ENCODE measurements at regions not wholly inside any gene's neighbourhood (a gene's known extent, or its start where the extent isn't known, plus 50 kb on each side); places are given as distances from the start of the nearest gene placed in this dataset.

DNA sequence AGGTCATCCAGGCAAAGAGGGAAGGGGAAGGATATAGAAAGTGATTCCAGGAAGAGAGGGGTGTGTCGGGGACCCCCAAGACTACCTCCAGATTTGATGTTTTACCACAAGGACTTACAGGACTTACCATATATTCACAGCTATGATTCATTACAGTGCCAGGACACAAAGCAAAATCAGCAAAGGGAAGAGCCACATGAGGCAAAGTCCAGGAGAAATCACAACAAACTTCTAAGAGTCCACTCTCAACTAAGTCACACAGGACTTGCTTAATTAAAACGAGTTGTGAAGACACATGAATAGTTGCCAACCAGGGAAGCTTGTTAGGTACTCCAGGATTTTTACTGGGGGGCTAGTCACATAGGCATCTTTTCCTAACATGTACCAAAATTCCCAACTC lies 217.3 kb downstream of the TTLL7 start:
- no peak overlapping the region for H3K4me3 Mint-ChIP-seq
- peaks cover 3% of the 10 kb centered on the region for H3K9me3 Mint-ChIP-seq
- no peaks in the 10 kb centered on the region for H3K36me3 Mint-ChIP-seq
- H3K4me1 Mint-ChIP-seq = no peaks in the 10 kb centered on the region
- no peak overlapping the region for H3K27ac Mint-ChIP-seq
- no peak for ATAC-seq
- H3K27me3 Mint-ChIP-seq = peaks cover 9% of the 10 kb centered on the region

DNA sequence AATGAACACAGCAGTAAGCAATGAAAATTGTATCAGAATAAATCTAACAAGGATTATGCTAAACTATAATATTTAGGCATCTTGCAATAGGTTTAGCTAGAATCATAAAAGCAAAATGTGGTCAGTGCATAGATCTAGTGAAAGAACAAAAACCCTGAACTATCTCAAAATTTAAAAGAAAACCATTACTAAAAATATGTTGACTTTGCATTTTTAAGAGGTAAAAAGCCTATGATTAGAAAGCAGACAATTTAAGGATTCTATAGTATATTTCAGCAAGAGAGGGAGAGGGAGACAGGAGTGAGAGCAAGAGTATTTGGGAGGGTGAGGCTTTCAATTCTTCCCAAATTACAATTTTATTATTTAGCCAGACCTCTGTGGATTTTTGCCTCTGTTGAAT lies 219.4 kb downstream of the TTLL7 start:
- peaks cover 3% of the 10 kb centered on the region for H3K9me3 Mint-ChIP-seq
- H3K4me1 Mint-ChIP-seq = no peaks in the 10 kb centered on the region
- H3K27me3 Mint-ChIP-seq = peaks cover 9% of the 10 kb centered on the region
- no peak overlapping the region for H3K27ac Mint-ChIP-seq
- no peak for ATAC-seq
- H3K4me3 Mint-ChIP-seq = no peak overlapping the region
- no peaks in the 10 kb centered on the region for H3K36me3 Mint-ChIP-seq

DNA sequence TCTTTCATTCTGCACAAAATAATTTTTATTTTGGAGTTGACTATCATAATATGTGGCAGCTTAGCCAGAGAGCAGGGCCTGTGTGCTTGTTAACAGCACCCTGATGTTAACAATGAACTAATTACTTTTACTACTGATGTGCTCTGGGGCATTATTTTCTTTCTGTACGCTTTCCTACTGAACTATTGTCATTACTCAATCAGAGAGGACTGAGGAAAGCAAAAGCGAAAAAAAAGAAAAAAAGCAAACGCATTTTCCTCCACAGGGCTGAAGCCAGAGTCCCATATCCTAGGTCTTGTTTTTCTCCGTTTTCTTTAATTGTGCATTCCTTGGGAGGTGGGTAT lies 221.2 kb downstream of the TTLL7 start:
- Mint-ChIP-seq H3K9me3 (no peaks in the 10 kb centered on the region), H3K27ac (no peak overlapping the region), H3K36me3 (no peaks in the 10 kb centered on the region), H3K4me3 (no peak overlapping the region), H3K4me1 (no peaks in the 10 kb centered on the region), H3K27me3 (peaks cover 9% of the 10 kb centered on the region)
- ATAC-seq = no peak

DNA sequence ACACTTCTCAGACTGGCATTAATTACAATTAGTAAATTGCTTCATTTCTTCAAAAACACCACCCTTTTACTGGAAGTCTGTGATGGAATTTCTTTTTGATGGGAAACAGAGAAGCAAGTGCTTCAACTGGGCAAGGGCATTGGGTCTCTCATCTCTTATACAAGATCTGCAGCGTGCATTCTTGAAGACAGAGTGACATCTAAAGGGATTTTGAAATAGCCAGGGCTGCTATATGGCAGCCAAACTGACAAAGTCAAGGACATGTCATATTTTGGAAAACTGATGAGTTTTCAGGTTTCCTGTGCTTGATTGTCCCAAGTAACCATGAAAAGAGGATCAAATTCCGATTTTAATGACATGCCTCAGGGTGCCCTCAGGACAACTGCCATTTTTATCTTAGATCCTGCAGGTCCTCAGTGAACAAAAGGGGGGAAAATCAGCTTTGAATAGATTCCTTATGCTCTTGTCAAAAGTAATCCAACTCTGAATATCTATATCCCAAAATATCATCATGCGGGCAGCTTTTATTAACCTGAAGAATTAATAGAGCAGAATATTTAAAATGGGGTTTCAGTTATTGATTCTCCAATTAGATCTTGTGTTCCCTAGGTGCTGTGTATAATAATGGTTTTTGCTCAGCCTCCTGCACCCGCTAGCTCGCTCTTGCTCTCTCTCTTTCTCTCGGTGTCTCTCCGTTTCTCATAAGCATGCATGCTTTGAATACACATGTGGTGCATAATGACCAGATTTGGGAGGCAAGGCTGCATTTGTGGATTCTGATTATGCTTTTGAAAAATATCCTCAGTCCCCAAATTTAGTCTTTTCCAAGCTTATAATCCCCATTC lies 221.8 kb downstream of the TTLL7 start:
- Mint-ChIP-seq H3K27ac (no peak overlapping the region), H3K4me1 (no peaks in the 10 kb centered on the region), H3K27me3 (peaks cover 9% of the 10 kb centered on the region), H3K9me3 (no peaks in the 10 kb centered on the region), H3K36me3 (no peaks in the 10 kb centered on the region), H3K4me3 (no peak overlapping the region)
- no peak for ATAC-seq

DNA sequence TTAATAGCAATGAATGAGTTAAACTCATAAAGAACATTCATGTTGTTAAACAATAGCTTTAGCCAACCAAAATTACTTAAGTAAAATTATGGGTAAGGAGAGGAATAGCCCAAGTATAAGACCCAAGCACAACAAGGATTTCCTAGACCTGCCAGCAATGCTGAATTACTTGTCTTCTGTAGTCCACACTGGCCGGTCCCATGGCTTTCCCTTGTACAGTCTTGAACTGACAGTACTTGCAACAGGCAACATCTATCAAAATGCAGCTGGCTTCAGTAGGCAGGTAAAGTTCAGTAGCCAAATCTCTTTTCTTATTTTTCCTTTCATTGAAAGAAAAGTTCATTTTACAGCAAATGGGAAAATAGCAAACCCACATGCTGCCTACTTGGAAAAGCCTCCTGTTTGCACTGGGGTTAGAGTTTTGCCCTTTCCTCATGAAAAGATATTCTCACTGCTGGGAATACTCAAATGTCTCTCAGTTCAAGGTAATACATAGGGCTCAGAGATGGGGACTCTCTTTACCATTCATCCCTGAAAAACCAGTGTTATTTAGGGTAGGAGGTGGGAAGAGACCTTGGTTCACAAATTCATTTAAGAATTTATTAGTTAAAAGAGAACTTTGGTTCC lies 222.8 kb downstream of the TTLL7 start:
- H3K4me3 Mint-ChIP-seq = no peak overlapping the region
- H3K36me3 Mint-ChIP-seq = no peaks in the 10 kb centered on the region
- peaks cover 9% of the 10 kb centered on the region for H3K27me3 Mint-ChIP-seq
- no peak for ATAC-seq
- H3K27ac Mint-ChIP-seq = no peak overlapping the region
- no peaks in the 10 kb centered on the region for H3K9me3 Mint-ChIP-seq
- no peaks in the 10 kb centered on the region for H3K4me1 Mint-ChIP-seq

- ATAC-seq = no peak
- H3K4me1 Mint-ChIP-seq = peaks cover 9% of the 10 kb centered on the region
- H3K4me3 Mint-ChIP-seq = no peak overlapping the region
- no peaks in the 10 kb centered on the region for H3K36me3 Mint-ChIP-seq
- peaks cover 9% of the 10 kb centered on the region for H3K27me3 Mint-ChIP-seq
- H3K9me3 Mint-ChIP-seq = no peaks in the 10 kb centered on the region
- H3K27ac Mint-ChIP-seq = no peak overlapping the region
These were observed 225.9 kb downstream of the TTLL7 start for GRCh38 chr1:83773059-83773458.

DNA sequence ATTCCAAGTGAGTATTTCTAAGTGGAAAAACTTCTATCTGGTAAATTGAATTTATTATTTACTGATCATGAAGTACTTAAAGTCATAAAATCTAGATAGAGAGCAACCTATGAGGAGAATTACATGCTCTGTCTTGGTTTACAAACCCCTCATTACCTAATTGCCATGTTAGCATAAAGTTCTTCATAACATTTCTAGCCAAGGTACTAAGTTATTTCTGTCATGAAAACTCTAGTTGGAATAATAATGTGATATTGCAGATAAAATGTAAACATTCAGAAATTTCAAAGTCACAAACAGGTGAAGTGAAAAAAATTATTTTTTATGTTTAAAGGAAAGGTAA lies 228.6 kb downstream of the TTLL7 start:
- Mint-ChIP-seq H3K9me3 (no peaks in the 10 kb centered on the region), H3K36me3 (no peaks in the 10 kb centered on the region), H3K4me3 (no peak overlapping the region), H3K27ac (no peak overlapping the region), H3K4me1 (peaks cover 9% of the 10 kb centered on the region), H3K27me3 (no peaks in the 10 kb centered on the region)
- ATAC-seq = no peak

DNA sequence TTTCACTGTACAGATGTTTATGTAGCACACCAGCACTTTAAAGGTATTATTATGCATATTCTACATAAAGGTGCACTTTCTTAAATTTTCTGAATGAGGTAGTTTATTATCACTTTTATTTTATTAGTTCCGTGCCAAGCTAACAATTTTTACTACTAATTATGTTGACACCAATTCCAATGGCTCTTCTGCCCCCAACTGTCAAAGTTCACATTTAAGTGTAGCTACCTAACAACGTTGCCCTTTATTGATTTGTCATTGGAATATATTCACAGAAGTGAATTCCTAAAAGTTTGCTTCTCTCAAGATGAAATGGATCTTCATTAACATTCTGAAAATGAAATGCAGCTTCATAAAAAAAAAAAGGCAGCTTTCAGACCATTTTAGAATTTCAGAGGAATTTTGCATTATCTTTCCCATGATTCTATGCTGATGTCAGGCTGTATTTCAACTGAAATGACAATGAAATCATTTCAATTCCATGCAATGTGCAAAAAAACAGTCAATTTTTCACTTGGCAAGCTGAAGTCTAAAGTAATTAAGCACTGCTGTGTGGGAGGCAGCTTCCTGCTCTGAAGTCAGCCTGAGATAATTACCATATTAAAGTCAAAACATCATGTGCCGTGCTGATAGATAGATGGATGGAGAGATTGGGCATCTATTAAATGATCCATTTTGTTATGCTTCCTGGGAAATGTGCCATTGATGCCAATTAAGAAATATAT lies 229.2 kb downstream of the TTLL7 start:
- Mint-ChIP-seq H3K9me3 (no peaks in the 10 kb centered on the region), H3K27me3 (no peaks in the 10 kb centered on the region), H3K4me1 (peaks cover 9% of the 10 kb centered on the region), H3K4me3 (no peak overlapping the region), H3K27ac (no peak overlapping the region), H3K36me3 (no peaks in the 10 kb centered on the region)
- ATAC-seq = no peak

DNA sequence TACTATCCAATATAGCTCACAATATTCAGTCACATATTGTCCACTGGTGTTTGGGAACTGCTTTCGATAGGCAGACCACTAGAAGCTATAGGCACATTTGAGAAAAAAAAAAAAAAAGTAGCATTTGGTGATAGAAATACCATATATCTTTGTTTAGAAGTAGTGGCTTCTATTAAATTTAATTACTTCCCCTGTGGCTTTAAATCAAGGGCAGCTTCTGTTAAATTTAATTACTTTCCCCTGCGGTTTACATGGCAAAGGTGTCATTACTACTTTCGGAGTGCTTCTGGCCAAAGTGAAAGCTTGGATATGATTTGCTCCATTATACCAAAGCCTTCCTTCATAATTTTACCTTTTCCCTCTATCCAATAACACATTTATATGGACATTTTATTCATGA lies 229.9 kb downstream of the TTLL7 start:
- Mint-ChIP-seq H3K36me3 (no peaks in the 10 kb centered on the region), H3K4me3 (no peak overlapping the region), H3K9me3 (no peaks in the 10 kb centered on the region), H3K4me1 (peaks cover 9% of the 10 kb centered on the region), H3K27ac (no peak overlapping the region), H3K27me3 (no peaks in the 10 kb centered on the region)
- no peak for ATAC-seq

- Mint-ChIP-seq H3K27ac (no peak overlapping the region), H3K4me3 (no peak overlapping the region), H3K27me3 (no peaks in the 10 kb centered on the region), H3K9me3 (no peaks in the 10 kb centered on the region), H3K4me1 (peaks cover 17% of the 10 kb centered on the region), H3K36me3 (no peaks in the 10 kb centered on the region)
- ATAC-seq = no peak
These were observed 232.7 kb downstream of the TTLL7 start for GRCh38 chr1:83766241-83766691.

- no peaks in the 10 kb centered on the region for H3K27me3 Mint-ChIP-seq
- no peak overlapping the region for H3K27ac Mint-ChIP-seq
- no peak overlapping the region for H3K4me3 Mint-ChIP-seq
- no peaks in the 10 kb centered on the region for H3K36me3 Mint-ChIP-seq
- peaks cover 28% of the 10 kb centered on the region for H3K4me1 Mint-ChIP-seq
- ATAC-seq = no peak
- no peaks in the 10 kb centered on the region for H3K9me3 Mint-ChIP-seq
These were observed 233.8 kb downstream of the TTLL7 start for GRCh38 chr1:83765125-83765524.

DNA sequence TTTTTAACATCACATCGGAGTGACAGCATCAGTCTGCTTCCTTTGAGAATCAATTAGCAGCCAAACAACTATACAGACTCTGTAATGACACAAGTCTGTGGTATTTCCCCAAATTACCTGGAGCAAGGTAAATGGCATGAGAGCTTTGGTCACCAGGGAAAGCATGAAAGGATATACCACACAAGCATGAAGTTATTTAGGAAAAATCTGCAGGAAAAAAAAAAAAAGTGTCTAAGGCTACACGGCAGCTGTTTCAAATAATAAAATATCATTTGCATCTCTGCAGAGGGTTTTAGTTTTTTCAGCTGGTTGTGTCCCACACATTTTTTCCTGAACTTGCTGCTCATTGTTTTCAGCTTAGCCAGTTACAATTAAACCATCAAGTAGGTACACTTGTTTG lies 234.7 kb downstream of the TTLL7 start:
- H3K36me3 Mint-ChIP-seq = no peaks in the 10 kb centered on the region

DNA sequence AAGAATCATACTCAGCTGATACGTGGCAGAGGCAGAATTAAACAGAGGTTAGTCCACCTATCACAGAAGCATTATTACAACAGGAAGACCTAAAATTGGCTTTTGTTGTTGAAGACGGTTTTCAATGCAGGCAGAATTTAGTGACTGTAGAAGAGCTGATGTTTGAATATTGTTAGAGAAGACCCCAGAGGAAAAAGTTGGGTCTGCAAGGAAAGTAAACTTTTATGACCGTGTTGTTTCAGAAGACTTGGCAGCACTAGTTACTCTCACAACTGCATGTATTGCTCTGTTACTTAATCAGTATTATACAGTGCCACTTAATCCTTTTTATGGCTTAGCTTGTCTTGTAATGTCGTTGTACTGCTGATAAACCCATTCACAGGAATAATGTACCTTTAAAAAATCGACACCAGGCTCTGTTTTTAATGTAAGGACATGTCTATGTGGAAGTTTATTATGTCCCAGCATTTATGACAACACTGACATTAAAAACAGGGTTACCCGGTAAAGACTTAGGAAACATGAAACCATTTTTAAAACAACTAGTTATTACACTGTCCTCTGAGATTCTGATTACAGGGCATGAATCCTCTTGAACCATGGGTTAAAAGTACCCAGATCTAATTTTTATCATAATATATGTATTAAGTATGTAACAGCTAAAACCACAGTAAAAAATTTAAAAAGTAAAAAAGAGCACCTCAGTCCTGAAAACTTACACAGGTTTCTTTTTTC lies 235.4 kb downstream of the TTLL7 start:
- Mint-ChIP-seq H3K27me3 (no peaks in the 10 kb centered on the region), H3K4me3 (no peak overlapping the region), H3K4me1 (peaks cover 20% of the 10 kb centered on the region), H3K9me3 (no peaks in the 10 kb centered on the region), H3K27ac (no peak overlapping the region), H3K36me3 (no peaks in the 10 kb centered on the region)
- no peak for ATAC-seq

More for the DNA sequence above, 234.7 kb downstream of the TTLL7 start:
- Mint-ChIP-seq H3K27ac (no peak overlapping the region), H3K27me3 (no peaks in the 10 kb centered on the region), H3K4me3 (no peak overlapping the region), H3K4me1 (peaks cover 21% of the 10 kb centered on the region), H3K9me3 (no peaks in the 10 kb centered on the region)
- no peak for ATAC-seq

DNA sequence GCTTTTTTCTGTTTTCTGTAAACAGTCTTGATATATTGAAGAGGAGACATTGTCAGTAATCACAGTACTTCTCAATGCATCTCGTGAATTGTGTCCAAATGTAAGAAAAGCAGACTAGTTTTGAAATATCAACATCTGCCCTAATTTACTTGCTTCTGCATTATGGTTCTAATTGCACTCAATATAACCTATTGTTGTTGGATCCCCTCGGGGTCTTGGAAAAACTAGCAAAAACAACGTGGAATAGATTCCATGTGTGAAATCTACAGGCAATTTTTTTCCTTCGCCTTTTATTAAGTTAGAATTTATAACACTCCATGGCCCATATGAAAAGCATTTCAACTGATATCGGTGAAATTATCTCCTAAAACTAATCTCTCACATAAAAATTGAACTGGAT lies 236.5 kb downstream of the TTLL7 start:
- Mint-ChIP-seq H3K4me3 (no peak overlapping the region), H3K4me1 (peaks cover 20% of the 10 kb centered on the region), H3K27ac (no peak overlapping the region), H3K9me3 (no peaks in the 10 kb centered on the region), H3K36me3 (no peaks in the 10 kb centered on the region), H3K27me3 (no peaks in the 10 kb centered on the region)
- ATAC-seq = no peak

GRCh38 chr1:83762039-83762365 lies 236.9 kb downstream of the TTLL7 start:
- H3K27me3 Mint-ChIP-seq = no peaks in the 10 kb centered on the region
- peaks cover 20% of the 10 kb centered on the region for H3K4me1 Mint-ChIP-seq
- H3K4me3 Mint-ChIP-seq = no peak overlapping the region
- no peaks in the 10 kb centered on the region for H3K9me3 Mint-ChIP-seq
- H3K27ac Mint-ChIP-seq = no peak overlapping the region
- H3K36me3 Mint-ChIP-seq = no peaks in the 10 kb centered on the region
- no peak for ATAC-seq
